NB4 (cell line): ENCODE measurements at regions not wholly inside any gene's neighbourhood (a gene's known extent, or its start where the extent isn't known, plus 50 kb on each side); places are given as distances from the start of the nearest gene placed in this dataset.

Source experiments
- MAX ChIP-seq: IDR thresholded peaks from 2 replicates; pipeline ENCODE4 v1.6.1; 2011; ENCODE audit warnings: low read depth, low read length
- MYC ChIP-seq: IDR thresholded peaks from 2 replicates; pipeline ENCODE4 v1.6.1; 2011; ENCODE audit warnings: low read depth, low read length
- POLR2A ChIP-seq: IDR thresholded peaks from 2 replicates; pipeline ENCODE4 v1.6.1; 2011; ENCODE audit warnings: mild to moderate bottlenecking; ENCODE audit not compliant: insufficient read length; ENCODE audit errors: extremely low read depth
- TF ChIP-seq, protein P1 (sequence below): IDR thresholded peaks from one replicate; pipeline ENCODE4 v1.5.1; 2012; ENCODE audit warnings: low read depth, low read length

GRCh38 chr2:66815886-66816285 is 381.0 kb downstream of the MEIS1 start:
- TF ChIP-seq, protein P1, sequence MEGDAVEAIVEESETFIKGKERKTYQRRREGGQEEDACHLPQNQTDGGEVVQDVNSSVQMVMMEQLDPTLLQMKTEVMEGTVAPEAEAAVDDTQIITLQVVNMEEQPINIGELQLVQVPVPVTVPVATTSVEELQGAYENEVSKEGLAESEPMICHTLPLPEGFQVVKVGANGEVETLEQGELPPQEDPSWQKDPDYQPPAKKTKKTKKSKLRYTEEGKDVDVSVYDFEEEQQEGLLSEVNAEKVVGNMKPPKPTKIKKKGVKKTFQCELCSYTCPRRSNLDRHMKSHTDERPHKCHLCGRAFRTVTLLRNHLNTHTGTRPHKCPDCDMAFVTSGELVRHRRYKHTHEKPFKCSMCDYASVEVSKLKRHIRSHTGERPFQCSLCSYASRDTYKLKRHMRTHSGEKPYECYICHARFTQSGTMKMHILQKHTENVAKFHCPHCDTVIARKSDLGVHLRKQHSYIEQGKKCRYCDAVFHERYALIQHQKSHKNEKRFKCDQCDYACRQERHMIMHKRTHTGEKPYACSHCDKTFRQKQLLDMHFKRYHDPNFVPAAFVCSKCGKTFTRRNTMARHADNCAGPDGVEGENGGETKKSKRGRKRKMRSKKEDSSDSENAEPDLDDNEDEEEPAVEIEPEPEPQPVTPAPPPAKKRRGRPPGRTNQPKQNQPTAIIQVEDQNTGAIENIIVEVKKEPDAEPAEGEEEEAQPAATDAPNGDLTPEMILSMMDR = no peak
- no peak for TF ChIP-seq POLR2A
- no peak for TF ChIP-seq MAX
- TF ChIP-seq MYC = no peak
